ENCODE measurements at regions not wholly inside any gene's neighbourhood (a gene's known extent, or its start where the extent isn't known, plus 50 kb on each side); places are given as distances from the start of the nearest gene placed in this dataset.

DNA sequence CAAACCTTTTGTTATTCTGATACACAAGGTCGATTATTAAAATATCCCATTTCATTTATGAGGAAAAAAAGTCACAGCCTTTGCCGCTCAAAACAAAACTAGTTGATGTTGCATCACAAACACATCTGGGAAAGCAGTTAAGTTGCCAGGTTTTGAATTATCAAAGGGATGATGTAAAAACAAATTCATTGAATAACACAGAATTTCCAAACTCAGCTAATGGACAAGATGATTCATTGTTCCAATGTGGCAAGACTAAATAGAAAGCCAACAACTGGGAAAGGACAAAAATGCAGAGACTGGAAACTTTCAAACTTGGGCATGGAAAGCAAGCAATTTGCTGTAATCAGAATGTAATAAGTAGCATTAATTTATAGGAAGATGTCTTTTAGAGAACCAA is 610.0 kb upstream of the ZNF385D start:
- H3K4me1 ChIP-seq (ENCODE audit: insufficient read depth, low read length, poor library complexity, severe bottlenecking), result no peaks in the 10 kb centered on the region
- BruUV-seq (replicated peaks), result no TSS peak
- TF ChIP-seq, protein P1, sequence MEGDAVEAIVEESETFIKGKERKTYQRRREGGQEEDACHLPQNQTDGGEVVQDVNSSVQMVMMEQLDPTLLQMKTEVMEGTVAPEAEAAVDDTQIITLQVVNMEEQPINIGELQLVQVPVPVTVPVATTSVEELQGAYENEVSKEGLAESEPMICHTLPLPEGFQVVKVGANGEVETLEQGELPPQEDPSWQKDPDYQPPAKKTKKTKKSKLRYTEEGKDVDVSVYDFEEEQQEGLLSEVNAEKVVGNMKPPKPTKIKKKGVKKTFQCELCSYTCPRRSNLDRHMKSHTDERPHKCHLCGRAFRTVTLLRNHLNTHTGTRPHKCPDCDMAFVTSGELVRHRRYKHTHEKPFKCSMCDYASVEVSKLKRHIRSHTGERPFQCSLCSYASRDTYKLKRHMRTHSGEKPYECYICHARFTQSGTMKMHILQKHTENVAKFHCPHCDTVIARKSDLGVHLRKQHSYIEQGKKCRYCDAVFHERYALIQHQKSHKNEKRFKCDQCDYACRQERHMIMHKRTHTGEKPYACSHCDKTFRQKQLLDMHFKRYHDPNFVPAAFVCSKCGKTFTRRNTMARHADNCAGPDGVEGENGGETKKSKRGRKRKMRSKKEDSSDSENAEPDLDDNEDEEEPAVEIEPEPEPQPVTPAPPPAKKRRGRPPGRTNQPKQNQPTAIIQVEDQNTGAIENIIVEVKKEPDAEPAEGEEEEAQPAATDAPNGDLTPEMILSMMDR (conservative IDR thresholded peaks at IDR 0.05; ENCODE audit: low read depth, low read length), result no peak
- TF ChIP-seq EZH2 (IDR thresholded peaks at IDR 0.05; ENCODE audit: borderline replicate concordance, low read depth, low read length, poor library complexity, severe bottlenecking), result no peak
- no peak overlapping the region for H3K27ac ChIP-seq (ENCODE audit: low read depth, low read length, poor library complexity, severe bottlenecking)
- POLR2A ChIA-PET (ENCODE audit: low non-redundant PET), result no interaction called here
- CTCF ChIA-PET, result no interaction called here
- DNase-seq (ENCODE audit: low spot score), result no peak
- intact Hi-C loops (cut with micrococcal nuclease; ENCODE audit: unreplicated experiment), result no loop called here
- H3K36me3 ChIP-seq (ENCODE audit: insufficient read depth, low read length, poor library complexity, severe bottlenecking), result no peaks in the 10 kb centered on the region
- peaks cover 22% of the 10 kb centered on the region for H3K9me3 ChIP-seq (ENCODE audit: low read depth, low read length, poor library complexity, severe bottlenecking)
- no peaks in the 10 kb centered on the region for H3K27me3 ChIP-seq (replicated peaks; ENCODE audit: insufficient read depth, low read depth, low read length, poor library complexity)
- no peak overlapping the region for H3K4me3 ChIP-seq (ENCODE audit: low read depth, low read length, poor library complexity, severe bottlenecking)

DNA sequence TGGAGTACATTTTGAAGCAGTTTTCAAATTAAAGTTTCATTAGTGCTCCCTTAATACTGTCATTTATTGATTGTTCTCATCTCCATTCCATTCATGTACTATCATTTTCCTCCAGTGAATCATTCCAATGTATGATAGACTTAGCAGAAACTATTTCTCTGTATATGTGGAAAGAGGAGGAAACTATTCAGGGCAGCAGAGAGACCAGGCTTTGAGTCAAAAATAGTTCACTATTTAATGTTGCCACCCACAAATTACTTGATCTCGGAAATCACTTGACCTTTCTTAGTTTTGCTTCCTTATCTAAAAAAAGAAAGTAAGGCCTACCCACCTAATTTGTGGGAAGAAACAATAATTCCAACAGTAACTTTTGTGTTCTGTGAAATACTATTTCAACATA is 610.5 kb upstream of the ZNF385D start:
- no peak for DNase-seq (ENCODE audit: low spot score)
- Histone ChIP-seq H3K27me3 (replicated peaks; ENCODE audit: insufficient read depth, low read depth, low read length, poor library complexity) (no peaks in the 10 kb centered on the region), H3K4me3 (ENCODE audit: low read depth, low read length, poor library complexity, severe bottlenecking) (no peak overlapping the region), H3K27ac (ENCODE audit: low read depth, low read length, poor library complexity, severe bottlenecking) (no peak overlapping the region), H3K4me1 (ENCODE audit: insufficient read depth, low read length, poor library complexity, severe bottlenecking) (no peaks in the 10 kb centered on the region), H3K36me3 (ENCODE audit: insufficient read depth, low read length, poor library complexity, severe bottlenecking) (no peaks in the 10 kb centered on the region), H3K9me3 (ENCODE audit: low read depth, low read length, poor library complexity, severe bottlenecking) (peaks cover 23% of the 10 kb centered on the region)
- intact Hi-C loops (cut with micrococcal nuclease; ENCODE audit: unreplicated experiment), result no loop called here
- ChIA-PET CTCF (no interaction called here), POLR2A (ENCODE audit: low non-redundant PET) (no interaction called here)
- BruUV-seq (replicated peaks), result no TSS peak
- TF ChIP-seq, protein P1 (conservative IDR thresholded peaks at IDR 0.05; ENCODE audit: low read depth, low read length), result no peak
- TF ChIP-seq EZH2 (IDR thresholded peaks at IDR 0.05; ENCODE audit: borderline replicate concordance, low read depth, low read length, poor library complexity, severe bottlenecking), result no peak

DNA sequence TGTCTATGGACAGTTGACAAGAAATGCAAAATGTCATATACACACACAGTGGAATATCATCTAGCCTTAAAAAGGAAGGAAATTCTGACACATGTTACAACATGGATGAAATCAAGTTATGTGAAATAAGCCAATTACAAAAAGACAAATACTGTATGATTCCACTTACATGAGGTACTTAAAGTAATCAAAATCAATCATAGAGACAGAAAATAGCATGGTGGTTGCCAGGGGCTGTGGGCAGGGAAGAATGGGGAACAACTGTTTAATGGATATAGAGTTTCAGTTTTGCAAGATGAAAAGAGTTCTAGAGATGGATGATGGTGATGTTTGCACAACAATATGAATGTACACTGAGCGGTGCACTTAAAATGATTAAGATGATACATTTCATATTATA is 613.8 kb upstream of the ZNF385D start:
- TF ChIP-seq, protein P1 (conservative IDR thresholded peaks at IDR 0.05; ENCODE audit: low read depth, low read length), result no peak
- TF ChIP-seq EZH2 (IDR thresholded peaks at IDR 0.05; ENCODE audit: borderline replicate concordance, low read depth, low read length, poor library complexity, severe bottlenecking), result no peak
- no peak overlapping the region for H3K27ac ChIP-seq (ENCODE audit: low read depth, low read length, poor library complexity, severe bottlenecking)
- intact Hi-C loops (cut with micrococcal nuclease; ENCODE audit: unreplicated experiment), result no loop called here
- H3K27me3 ChIP-seq (replicated peaks; ENCODE audit: insufficient read depth, low read depth, low read length, poor library complexity), result no peaks in the 10 kb centered on the region
- BruUV-seq (replicated peaks), result no TSS peak
- H3K4me3 ChIP-seq (ENCODE audit: low read depth, low read length, poor library complexity, severe bottlenecking), result no peak overlapping the region
- no peaks in the 10 kb centered on the region for H3K36me3 ChIP-seq (ENCODE audit: insufficient read depth, low read length, poor library complexity, severe bottlenecking)
- H3K9me3 ChIP-seq (ENCODE audit: low read depth, low read length, poor library complexity, severe bottlenecking), result peaks cover 16% of the 10 kb centered on the region
- H3K4me1 ChIP-seq (ENCODE audit: insufficient read depth, low read length, poor library complexity, severe bottlenecking), result no peaks in the 10 kb centered on the region
- DNase-seq (ENCODE audit: low spot score), result no peak
- CTCF ChIA-PET, result no interaction called here
- POLR2A ChIA-PET (ENCODE audit: low non-redundant PET), result no interaction called here
